ENCODE measurements at regions not wholly inside any gene's neighbourhood (a gene's known extent, or its start where the extent isn't known, plus 50 kb on each side); places are given as distances from the start of the nearest gene placed in this dataset.

DNA sequence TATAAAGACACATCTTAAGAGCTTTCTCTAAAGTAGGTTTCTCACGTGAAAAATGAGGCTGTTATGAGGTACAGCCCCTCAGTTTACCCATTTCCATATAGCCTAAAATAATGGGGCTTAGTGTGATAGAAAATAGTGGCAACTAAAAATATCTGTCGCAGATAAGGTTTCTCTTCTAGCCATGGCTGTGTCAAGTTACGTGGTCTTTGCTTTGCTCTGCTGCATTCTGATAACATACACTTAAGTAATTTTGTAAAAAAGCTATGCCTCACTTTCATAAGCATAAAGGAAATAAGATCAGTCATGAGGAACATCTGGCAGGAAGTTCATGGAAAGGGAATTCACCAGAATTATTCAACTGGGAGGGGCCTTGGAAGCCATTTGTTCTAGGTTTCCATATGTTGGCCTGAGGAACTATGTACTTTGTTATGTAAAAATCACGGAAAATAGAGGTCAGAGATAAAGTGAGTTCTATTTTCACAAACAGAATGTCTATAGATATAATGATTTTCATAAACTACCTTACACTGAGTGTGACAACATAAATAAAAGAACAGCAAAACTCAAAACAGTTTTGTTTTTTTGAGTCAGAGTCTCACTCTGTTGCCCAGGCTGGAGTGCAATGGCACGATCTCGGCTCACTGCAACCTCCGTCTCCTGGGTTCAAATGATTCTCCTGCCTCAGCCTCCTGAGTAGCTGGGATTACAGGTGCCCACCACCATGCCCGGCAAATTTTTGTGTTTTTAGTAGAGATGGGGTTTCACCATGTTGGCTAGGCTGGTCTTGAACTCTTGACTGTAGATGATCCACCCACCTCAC, 195.6 kb upstream of the KRR1 start:
- H3K79me2 ChIP-seq (ENCODE audit: low read depth) = no peaks in the 10 kb centered on the region
- H3K4me3 ChIP-seq = no peak overlapping the region
- no peak overlapping the region for H3K4me2 ChIP-seq
- H3K4me1 Mint-ChIP-seq = peaks cover 49% of the 10 kb centered on the region
- no peak for DNase-seq (ENCODE audit: low spot score)
- H3K9ac ChIP-seq = no peak overlapping the region
- no peaks in the 10 kb centered on the region for H3K27me3 ChIP-seq
- H3K36me3 Mint-ChIP-seq = no peaks in the 10 kb centered on the region
- no peaks in the 10 kb centered on the region for H3K9me3 Mint-ChIP-seq
- H3K27me3 Mint-ChIP-seq (ENCODE audit: insufficient read depth, low read depth) = no peaks in the 10 kb centered on the region
- H3K27ac Mint-ChIP-seq = peak overlapping the region; percentile 18
- no peaks in the 10 kb centered on the region for H3K36me3 ChIP-seq
- no peaks in the 10 kb centered on the region for H3F3A ChIP-seq (ENCODE audit: low read depth)
- no peaks in the 10 kb centered on the region for H3K9me3 ChIP-seq (ENCODE audit: low read depth)
- TF ChIP-seq EZH2 (IDR thresholded peaks at IDR 0.05) (no peak), EZH2phosphoT487 (IDR thresholded peaks at IDR 0.05) (no peak)
- TF ChIP-seq, protein P1, sequence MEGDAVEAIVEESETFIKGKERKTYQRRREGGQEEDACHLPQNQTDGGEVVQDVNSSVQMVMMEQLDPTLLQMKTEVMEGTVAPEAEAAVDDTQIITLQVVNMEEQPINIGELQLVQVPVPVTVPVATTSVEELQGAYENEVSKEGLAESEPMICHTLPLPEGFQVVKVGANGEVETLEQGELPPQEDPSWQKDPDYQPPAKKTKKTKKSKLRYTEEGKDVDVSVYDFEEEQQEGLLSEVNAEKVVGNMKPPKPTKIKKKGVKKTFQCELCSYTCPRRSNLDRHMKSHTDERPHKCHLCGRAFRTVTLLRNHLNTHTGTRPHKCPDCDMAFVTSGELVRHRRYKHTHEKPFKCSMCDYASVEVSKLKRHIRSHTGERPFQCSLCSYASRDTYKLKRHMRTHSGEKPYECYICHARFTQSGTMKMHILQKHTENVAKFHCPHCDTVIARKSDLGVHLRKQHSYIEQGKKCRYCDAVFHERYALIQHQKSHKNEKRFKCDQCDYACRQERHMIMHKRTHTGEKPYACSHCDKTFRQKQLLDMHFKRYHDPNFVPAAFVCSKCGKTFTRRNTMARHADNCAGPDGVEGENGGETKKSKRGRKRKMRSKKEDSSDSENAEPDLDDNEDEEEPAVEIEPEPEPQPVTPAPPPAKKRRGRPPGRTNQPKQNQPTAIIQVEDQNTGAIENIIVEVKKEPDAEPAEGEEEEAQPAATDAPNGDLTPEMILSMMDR (IDR thresholded peaks at IDR 0.05) = no peak
- H3K4me3 Mint-ChIP-seq = no peak overlapping the region
- H3K4me1 ChIP-seq = peaks cover 5% of the 10 kb centered on the region
- H2AFZ ChIP-seq (replicated peaks) = no peak overlapping the region
- H3K27ac ChIP-seq = no peak overlapping the region
- no peaks in the 10 kb centered on the region for H4K20me1 ChIP-seq (ENCODE audit: low read depth)

DNA sequence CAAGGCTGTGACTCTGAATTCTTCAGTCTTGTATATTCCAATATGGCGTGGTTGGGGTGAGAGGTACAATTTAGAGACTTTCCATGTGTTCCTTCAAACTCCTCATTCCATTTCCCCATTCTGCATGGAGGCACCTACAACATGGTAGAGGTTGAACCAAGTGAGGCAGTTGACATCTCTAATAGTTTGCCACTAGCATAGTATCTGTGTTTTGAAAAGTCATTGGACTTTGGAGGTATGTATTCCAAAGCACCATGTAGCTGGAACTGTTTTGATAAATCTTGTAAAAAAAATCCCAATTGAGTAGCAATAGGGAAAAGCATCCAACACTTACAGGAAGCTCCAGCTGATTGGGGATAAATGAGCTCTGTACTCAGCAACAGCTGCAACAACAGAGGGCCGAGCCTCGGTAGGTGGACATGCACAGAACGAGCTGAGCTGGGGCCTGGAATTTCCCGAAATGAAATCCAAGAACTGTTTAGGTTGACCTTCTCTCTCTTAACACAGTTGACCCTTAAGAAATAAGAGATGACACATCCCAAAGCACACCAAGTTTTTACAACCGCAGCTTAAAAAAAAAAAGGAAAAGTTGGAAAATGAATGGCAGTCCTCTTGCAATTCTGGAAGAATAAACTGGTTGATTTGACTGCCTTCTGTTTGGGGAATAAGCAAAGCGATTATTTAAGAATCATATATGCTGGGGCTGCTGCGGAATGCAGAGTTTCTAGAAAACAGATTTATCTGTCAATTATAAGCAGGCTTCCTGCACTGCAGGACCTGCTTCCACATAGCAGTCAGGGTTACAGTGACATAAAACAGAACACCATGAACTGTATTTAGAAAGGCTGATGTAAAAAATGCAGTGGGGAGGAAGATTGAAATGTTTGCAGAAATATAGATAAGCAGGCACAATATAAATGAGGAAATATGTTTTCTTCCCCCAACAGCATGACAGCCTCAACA, 194.6 kb upstream of the KRR1 start:
- Histone ChIP-seq H2AFZ (replicated peaks) (no peak overlapping the region), H3K27ac (no peak overlapping the region), H3K36me3 (no peaks in the 10 kb centered on the region), H3K4me3 (no peak overlapping the region), H3K4me2 (no peak overlapping the region), H3K9ac (no peak overlapping the region), H3K27me3 (no peaks in the 10 kb centered on the region), H3K9me3 (ENCODE audit: low read depth) (no peaks in the 10 kb centered on the region), H3K4me1 (no peaks in the 10 kb centered on the region), H3K79me2 (ENCODE audit: low read depth) (no peaks in the 10 kb centered on the region), H4K20me1 (ENCODE audit: low read depth) (no peaks in the 10 kb centered on the region), H3F3A (ENCODE audit: low read depth) (no peaks in the 10 kb centered on the region)
- no peaks in the 10 kb centered on the region for H3K36me3 Mint-ChIP-seq
- H3K4me1 Mint-ChIP-seq = peaks cover 46% of the 10 kb centered on the region
- H3K27ac Mint-ChIP-seq = peak overlapping the region; percentile 40
- H3K4me3 Mint-ChIP-seq = peak overlapping the region; percentile 4
- no peaks in the 10 kb centered on the region for H3K27me3 Mint-ChIP-seq (ENCODE audit: insufficient read depth, low read depth)
- no peak for DNase-seq (ENCODE audit: low spot score)
- H3K9me3 Mint-ChIP-seq = no peaks in the 10 kb centered on the region
- TF ChIP-seq EZH2phosphoT487 (IDR thresholded peaks at IDR 0.05) = no peak
- TF ChIP-seq, protein P1 (IDR thresholded peaks at IDR 0.05) = no peak
- no peak for TF ChIP-seq EZH2 (IDR thresholded peaks at IDR 0.05)

DNA sequence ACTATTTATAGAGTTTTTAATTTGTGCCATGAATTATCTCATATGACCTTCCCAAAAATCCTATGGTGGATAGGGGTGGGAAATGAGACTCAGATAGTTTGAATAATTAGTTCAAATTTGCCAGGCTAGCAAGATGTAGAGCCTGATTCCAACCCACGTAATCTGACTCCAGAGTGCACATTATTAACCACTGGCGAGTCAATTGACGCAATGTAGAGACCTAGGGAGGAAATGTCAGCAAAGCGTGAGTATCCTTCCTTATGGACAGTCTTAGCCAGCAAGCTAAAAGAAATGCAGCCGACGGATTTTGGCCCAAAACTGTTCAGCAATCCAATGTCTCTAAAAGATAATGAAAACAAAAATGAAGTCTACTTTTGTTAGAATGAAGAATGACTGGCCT, 193.3 kb upstream of the KRR1 start:
- Histone ChIP-seq H3K4me1 (no peaks in the 10 kb centered on the region), H3K4me3 (no peak overlapping the region), H3K79me2 (ENCODE audit: low read depth) (no peaks in the 10 kb centered on the region), H3K9me3 (ENCODE audit: low read depth) (no peaks in the 10 kb centered on the region), H3K36me3 (no peaks in the 10 kb centered on the region), H2AFZ (replicated peaks) (no peak overlapping the region), H3F3A (ENCODE audit: low read depth) (no peaks in the 10 kb centered on the region), H3K4me2 (peak overlapping the region; percentile 8), H3K9ac (no peak overlapping the region), H3K27ac (no peak overlapping the region), H3K27me3 (no peaks in the 10 kb centered on the region), H4K20me1 (ENCODE audit: low read depth) (no peaks in the 10 kb centered on the region)
- H3K27ac Mint-ChIP-seq = no peak overlapping the region
- no peaks in the 10 kb centered on the region for H3K36me3 Mint-ChIP-seq
- no peaks in the 10 kb centered on the region for H3K9me3 Mint-ChIP-seq
- no peaks in the 10 kb centered on the region for H3K27me3 Mint-ChIP-seq (ENCODE audit: insufficient read depth, low read depth)
- DNase-seq (ENCODE audit: low spot score) = no peak
- H3K4me3 Mint-ChIP-seq = no peak overlapping the region
- H3K4me1 Mint-ChIP-seq = peaks cover 37% of the 10 kb centered on the region
- TF ChIP-seq, protein P1 (IDR thresholded peaks at IDR 0.05) = no peak
- TF ChIP-seq EZH2 (IDR thresholded peaks at IDR 0.05) (no peak), EZH2phosphoT487 (IDR thresholded peaks at IDR 0.05) (no peak)
